Spleen (tissue), 7 donors: ENCODE measurements at regions not wholly inside any gene's neighbourhood (a gene's known extent, or its start where the extent isn't known, plus 50 kb on each side); places are given as distances from the start of the nearest gene placed in this dataset.

Source experiments
- POLR2A ChIP-seq, 3 donors: fragments of 450-650 bp; IDR thresholded peaks; one replicate each; pipeline ENCODE4 v1.5.1; 2017; ENCODE audit warnings: antibody characterized with exemption in 3 of 3, mild to moderate bottlenecking in 1 of 3
- TF ChIP-seq, protein P1 (sequence below), 11 experiments: fragments of 200-600 bp in 7 of 11; fragments of 450-650 bp in 4 of 11; sonication (generic) in 4 of 11; IDR thresholded peaks in 8 of 11; conservative IDR thresholded peaks in 3 of 11; 1 replicate in 7 of 11; 2 replicates in 4 of 11; pipeline versions ENCODE4 v1.4.0 to v1.8.0; 2016 to 2021; ENCODE audit warnings: antibody characterized with exemption in 11 of 11, inconsistent platforms in 4 of 11, mild to moderate bottlenecking in 1 of 11
- donor health status: DM: no; HTN: no; CAD: no; lungs with moderate emphysema.
- donor health status: DM: no; HTN: no; CAD: no.
- donor health status: DM: no; HTN: no; CAD: no.

DNA sequence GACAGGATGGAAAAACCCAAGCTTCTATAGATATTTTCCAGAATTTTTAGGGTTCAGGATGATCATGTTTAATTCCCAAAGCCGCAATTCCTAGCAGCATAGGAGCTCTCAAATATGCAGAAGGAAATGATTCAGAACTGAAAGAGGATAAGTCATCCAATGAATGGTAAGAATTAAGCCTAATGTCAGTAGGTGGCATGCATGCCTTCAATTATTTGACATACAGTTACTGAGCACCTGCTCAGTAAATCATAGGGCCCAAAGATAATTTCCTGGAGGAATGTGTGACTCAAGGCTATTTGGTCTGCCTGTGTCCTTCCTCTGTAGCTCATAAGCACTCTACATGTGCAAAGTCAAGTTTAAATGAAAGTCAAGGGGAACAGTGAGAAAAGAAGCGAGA lies 116.8 kb upstream of the SLC38A4 start:
- TF ChIP-seq, protein P1, sequence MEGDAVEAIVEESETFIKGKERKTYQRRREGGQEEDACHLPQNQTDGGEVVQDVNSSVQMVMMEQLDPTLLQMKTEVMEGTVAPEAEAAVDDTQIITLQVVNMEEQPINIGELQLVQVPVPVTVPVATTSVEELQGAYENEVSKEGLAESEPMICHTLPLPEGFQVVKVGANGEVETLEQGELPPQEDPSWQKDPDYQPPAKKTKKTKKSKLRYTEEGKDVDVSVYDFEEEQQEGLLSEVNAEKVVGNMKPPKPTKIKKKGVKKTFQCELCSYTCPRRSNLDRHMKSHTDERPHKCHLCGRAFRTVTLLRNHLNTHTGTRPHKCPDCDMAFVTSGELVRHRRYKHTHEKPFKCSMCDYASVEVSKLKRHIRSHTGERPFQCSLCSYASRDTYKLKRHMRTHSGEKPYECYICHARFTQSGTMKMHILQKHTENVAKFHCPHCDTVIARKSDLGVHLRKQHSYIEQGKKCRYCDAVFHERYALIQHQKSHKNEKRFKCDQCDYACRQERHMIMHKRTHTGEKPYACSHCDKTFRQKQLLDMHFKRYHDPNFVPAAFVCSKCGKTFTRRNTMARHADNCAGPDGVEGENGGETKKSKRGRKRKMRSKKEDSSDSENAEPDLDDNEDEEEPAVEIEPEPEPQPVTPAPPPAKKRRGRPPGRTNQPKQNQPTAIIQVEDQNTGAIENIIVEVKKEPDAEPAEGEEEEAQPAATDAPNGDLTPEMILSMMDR (IDR thresholded peaks at IDR 0.05 in 8 of 11, conservative IDR thresholded peaks at IDR 0.05 in 3 of 11), result no peak
- no peak for TF ChIP-seq POLR2A (IDR thresholded peaks at IDR 0.05)
